Glutamatergic neuron (in vitro differentiated cells): ENCODE measurements at regions not wholly inside any gene's neighbourhood (a gene's known extent, or its start where the extent isn't known, plus 50 kb on each side); places are given as distances from the start of the nearest gene placed in this dataset.

Experiments used
- DNase-seq: peaks from one replicate; pipeline ENCODE4 v3.0.0; 2022
- H3K27ac Mint-ChIP-seq: one replicate; pipeline ENCODE4 v1.8.0; 2020; ENCODE audit warnings: mild to moderate bottlenecking, mixed read lengths, inconsistent platforms; ENCODE audit not compliant: unreplicated experiment
- H3K27me3 Mint-ChIP-seq: one replicate; pipeline ENCODE4 v1.8.0; 2020; ENCODE audit warnings: mild to moderate bottlenecking, moderate library complexity, mixed read lengths, inconsistent platforms; ENCODE audit not compliant: unreplicated experiment
- H3K36me3 Mint-ChIP-seq: one replicate; pipeline ENCODE4 v1.8.0; 2020; ENCODE audit warnings: mild to moderate bottlenecking, mixed read lengths, inconsistent platforms; ENCODE audit not compliant: unreplicated experiment
- H3K4me1 Mint-ChIP-seq: one replicate; pipeline ENCODE4 v1.8.0; 2020; ENCODE audit warnings: mild to moderate bottlenecking, low read depth, mixed read lengths, inconsistent platforms; ENCODE audit not compliant: unreplicated experiment
- H3K4me3 Mint-ChIP-seq: one replicate; pipeline ENCODE4 v1.8.0; 2020; ENCODE audit warnings: mild to moderate bottlenecking, mixed read lengths, inconsistent platforms; ENCODE audit not compliant: unreplicated experiment
- H3K9me3 Mint-ChIP-seq: one replicate; pipeline ENCODE4 v1.8.0; 2020; ENCODE audit warnings: mild to moderate bottlenecking, moderate library complexity, mixed read lengths, inconsistent platforms; ENCODE audit not compliant: unreplicated experiment
- CTCF ChIP-seq: fragments of 200-600 bp; sonication (generic); IDR thresholded peaks from one replicate; pipeline ENCODE4 v1.5.0; 2021; ENCODE audit not compliant: partially characterized antibody, unreplicated experiment

GRCh38 chr3:89867286-89867685 lies 759.9 kb downstream of the EPHA3 start:
- H3K4me3 Mint-ChIP-seq: no peak overlapping the region

GRCh38 chr3:89876116-89876515 lies 768.7 kb downstream of the EPHA3 start:
- no peak overlapping the region for H3K27ac Mint-ChIP-seq
- no peak for DNase-seq
- peaks cover 2% of the 10 kb centered on the region for H3K9me3 Mint-ChIP-seq
- no peaks in the 10 kb centered on the region for H3K27me3 Mint-ChIP-seq
- TF ChIP-seq CTCF: no peak
- H3K36me3 Mint-ChIP-seq: peaks cover 6% of the 10 kb centered on the region
- H3K4me3 Mint-ChIP-seq: no peak overlapping the region
- H3K4me1 Mint-ChIP-seq: no peaks in the 10 kb centered on the region

More at GRCh38 chr3:89867286-89867685, 759.9 kb downstream of the EPHA3 start:
- DNase-seq: no peak
- TF ChIP-seq CTCF: no peak
- Mint-ChIP-seq H3K27me3 (no peaks in the 10 kb centered on the region), H3K27ac (no peak overlapping the region), H3K4me1 (no peaks in the 10 kb centered on the region), H3K9me3 (peaks cover 1% of the 10 kb centered on the region), H3K36me3 (no peaks in the 10 kb centered on the region)

GRCh38 chr3:89877230-89877629 lies 769.8 kb downstream of the EPHA3 start:
- Mint-ChIP-seq H3K36me3 (peaks cover 6% of the 10 kb centered on the region), H3K27ac (no peak overlapping the region), H3K4me3 (no peak overlapping the region), H3K4me1 (no peaks in the 10 kb centered on the region), H3K9me3 (peaks cover 2% of the 10 kb centered on the region), H3K27me3 (no peaks in the 10 kb centered on the region)
- DNase-seq: no peak
- TF ChIP-seq CTCF: no peak

GRCh38 chr3:89889386-89889785 lies 782.0 kb downstream of the EPHA3 start:
- H3K4me1 Mint-ChIP-seq: no peaks in the 10 kb centered on the region
- TF ChIP-seq CTCF: no peak
- H3K27me3 Mint-ChIP-seq: no peaks in the 10 kb centered on the region
- peaks cover 3% of the 10 kb centered on the region for H3K9me3 Mint-ChIP-seq
- no peak overlapping the region for H3K4me3 Mint-ChIP-seq
- H3K27ac Mint-ChIP-seq: no peak overlapping the region
- H3K36me3 Mint-ChIP-seq: peaks cover 6% of the 10 kb centered on the region
- no peak for DNase-seq

GRCh38 chr3:89908711-89909213 lies 801.3 kb downstream of the EPHA3 start:
- peaks cover 4% of the 10 kb centered on the region for H3K9me3 Mint-ChIP-seq
- no peak overlapping the region for H3K27ac Mint-ChIP-seq
- no peaks in the 10 kb centered on the region for H3K36me3 Mint-ChIP-seq
- DNase-seq: no peak
- H3K4me3 Mint-ChIP-seq: no peak overlapping the region
- no peaks in the 10 kb centered on the region for H3K27me3 Mint-ChIP-seq
- H3K4me1 Mint-ChIP-seq: peaks cover 4% of the 10 kb centered on the region
- no peak for TF ChIP-seq CTCF
